ENCODE measurements at regions not wholly inside any gene's neighbourhood (a gene's known extent, or its start where the extent isn't known, plus 50 kb on each side); places are given as distances from the start of the nearest gene placed in this dataset.
A peak's percentile ranks its signal among the peaks of the same experiment; 100 is the strongest.
"Not testable (repeated sequence)": the region's sequence is repeated elsewhere in the genome, so short reads cannot be mapped to it uniquely, and the experiment has no call there.

- DNase-seq (ENCODE audit: low read depth in 2 of 3, low spot score in 2 of 3): no peak
These were observed 1360.8 kb upstream of the C9orf72 start for GRCh38 chr9:28934111-28934510.

DNA sequence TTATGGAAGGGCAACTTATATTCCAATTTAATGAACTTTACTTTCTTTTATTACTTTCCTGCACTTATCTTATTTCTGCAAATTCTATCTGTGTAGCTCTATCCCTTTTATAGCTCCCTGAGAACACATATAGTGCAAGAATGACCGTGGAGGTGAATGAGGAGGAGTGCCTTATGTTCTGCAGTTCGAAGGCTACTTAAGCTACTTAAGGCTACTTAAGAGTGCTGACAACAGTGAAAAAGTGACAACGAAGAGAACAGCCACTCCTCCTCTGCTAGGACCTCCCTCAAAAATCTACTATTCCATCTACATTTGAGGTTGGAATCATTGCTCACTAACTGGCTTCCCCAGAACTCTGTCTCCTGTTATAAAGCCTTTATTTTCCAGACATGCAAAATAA, 1365.7 kb upstream of the C9orf72 start:
- DNase-seq (ENCODE audit: low read depth in 2 of 3, low spot score in 2 of 3): no peak

- no peak for DNase-seq (ENCODE audit: low read depth in 2 of 3, low spot score in 2 of 3)
These were observed 1368.6 kb upstream of the C9orf72 start for GRCh38 chr9:28941856-28942255.

DNA sequence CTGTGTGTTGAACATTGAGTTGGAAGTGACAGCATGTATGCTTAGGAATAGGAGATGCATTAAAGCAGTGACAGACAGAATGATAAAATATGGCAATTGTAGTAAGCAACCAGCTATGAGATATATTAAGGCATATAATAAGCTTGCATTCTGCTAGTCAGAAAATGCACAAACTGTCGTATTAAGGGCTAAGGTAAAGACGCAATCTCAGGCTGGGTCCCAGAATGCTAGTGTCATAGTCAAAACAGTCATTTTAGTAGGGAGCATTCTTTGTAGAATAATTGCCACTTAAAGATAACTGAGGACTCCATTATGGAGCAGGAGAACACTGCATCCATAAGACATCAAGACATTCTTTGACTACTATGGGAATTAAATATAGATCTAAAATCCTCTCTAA, 1369.7 kb upstream of the C9orf72 start:
- DNase-seq (ENCODE audit: low read depth in 2 of 3, low spot score in 2 of 3): no peak

- DNase-seq (ENCODE audit: low read depth in 2 of 3, low spot score in 2 of 3): no peak
These were observed 1373.4 kb upstream of the C9orf72 start for GRCh38 chr9:28946648-28947047.

- no peak for DNase-seq (ENCODE audit: low read depth in 2 of 3, low spot score in 2 of 3)
These were observed 1378.7 kb upstream of the C9orf72 start for GRCh38 chr9:28951945-28952344.

- no peak for DNase-seq (ENCODE audit: low read depth in 2 of 3, low spot score in 2 of 3)
These were observed 1383.0 kb upstream of the C9orf72 start for GRCh38 chr9:28956116-28956880.

- no peak for DNase-seq (ENCODE audit: low read depth in 2 of 3, low spot score in 2 of 3)
These were observed 1387.3 kb upstream of the C9orf72 start for GRCh38 chr9:28960602-28961001.

- DNase-seq (ENCODE audit: low read depth in 2 of 3, low spot score in 2 of 3): no peak
These were observed 1388.3 kb upstream of the C9orf72 start for GRCh38 chr9:28961623-28962022.

DNA sequence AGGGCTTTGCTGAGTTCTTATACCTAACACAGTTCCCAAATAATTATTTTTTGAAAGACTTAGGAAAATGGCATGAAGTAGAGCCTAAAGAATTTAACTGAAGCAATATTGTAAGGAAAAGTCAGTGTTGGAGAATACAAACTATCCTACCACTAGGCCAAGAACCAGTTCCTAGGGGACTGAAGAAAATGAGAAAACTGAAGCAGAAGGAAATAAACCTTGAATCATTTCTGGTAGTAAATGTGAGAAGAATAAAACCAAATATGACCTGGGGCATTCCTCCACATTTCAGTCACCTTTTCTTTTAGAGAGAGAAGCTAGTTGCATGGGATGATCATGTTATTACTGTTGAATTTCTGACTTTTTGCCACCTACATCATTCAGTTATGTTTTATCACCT, 1393.9 kb upstream of the C9orf72 start:
- DNase-seq (ENCODE audit: low read depth in 2 of 3, low spot score in 2 of 3): no peak

DNA sequence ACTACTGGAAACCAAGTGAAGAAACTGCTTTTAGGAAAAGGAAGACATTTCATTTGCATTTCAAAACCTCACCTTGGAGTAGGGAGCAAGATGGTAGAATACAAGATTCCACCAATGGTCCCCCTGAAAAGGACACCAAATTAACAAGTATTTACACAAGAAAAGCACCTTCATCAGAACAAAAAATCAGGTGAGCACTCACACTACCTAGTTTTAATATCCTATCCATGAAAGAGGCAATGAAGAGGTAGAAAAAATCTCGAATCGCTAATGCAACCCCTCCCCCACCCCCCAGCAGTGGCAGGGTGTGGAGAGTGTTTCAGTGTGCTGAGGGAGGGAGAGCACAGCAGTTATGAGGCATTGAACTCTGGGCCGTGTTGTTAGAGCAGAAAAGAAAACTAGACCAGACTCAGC, 1397.0 kb upstream of the C9orf72 start:
- no peak for DNase-seq (ENCODE audit: low read depth in 2 of 3, low spot score in 2 of 3)

- peak in 1 of 3 donors; percentile 18 for DNase-seq (ENCODE audit: low read depth in 2 of 3, low spot score in 2 of 3)
These were observed 1398.6 kb upstream of the C9orf72 start for GRCh38 chr9:28971881-28972280.

- no peak for DNase-seq (ENCODE audit: low read depth in 2 of 3, low spot score in 2 of 3)
These were observed 1403.0 kb upstream of the C9orf72 start for GRCh38 chr9:28976250-28976649.

DNA sequence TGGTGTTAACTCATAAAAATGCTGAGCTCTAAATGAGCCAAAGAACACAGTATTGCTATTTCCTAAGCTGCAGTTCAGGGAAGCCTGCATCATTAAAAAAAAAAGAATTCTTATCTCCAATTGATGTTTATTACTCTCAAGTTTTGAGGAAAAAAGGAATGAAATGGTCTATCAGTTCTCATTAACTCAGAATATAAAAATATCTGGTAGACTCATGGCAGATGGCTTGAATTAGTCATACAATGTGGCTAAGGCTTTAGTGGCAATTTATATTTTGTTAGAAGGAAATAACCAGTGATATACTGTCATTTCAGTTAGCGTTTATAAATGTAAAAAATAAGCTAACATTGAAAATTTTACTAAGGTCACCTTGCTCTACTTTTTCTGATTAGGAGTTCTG, 1403.4 kb upstream of the C9orf72 start:
- no peak for DNase-seq (ENCODE audit: low read depth in 2 of 3, low spot score in 2 of 3)

- DNase-seq (ENCODE audit: low read depth in 2 of 3, low spot score in 2 of 3): no peak
These were observed 1407.8 kb upstream of the C9orf72 start for GRCh38 chr9:28981129-28981528.

DNA sequence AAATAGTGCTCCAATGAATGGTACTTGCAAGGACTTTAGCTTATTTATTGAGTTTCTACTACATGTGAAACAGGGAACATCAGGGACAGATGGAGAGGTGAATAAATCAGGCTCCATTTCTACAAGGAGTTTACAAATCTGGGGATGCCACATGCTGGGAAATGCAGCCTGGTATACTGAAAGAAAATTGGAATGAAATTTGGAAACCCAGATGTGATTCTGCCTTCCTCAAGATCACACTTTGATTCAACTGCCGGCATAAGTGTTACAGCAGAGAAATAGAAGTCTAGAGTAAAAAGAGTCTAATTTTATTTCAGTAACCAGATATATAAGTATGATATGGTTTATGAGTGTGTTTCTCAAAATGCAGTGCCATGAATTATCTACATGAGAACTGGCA, 1408.4 kb upstream of the C9orf72 start:
- no peak for DNase-seq (ENCODE audit: low read depth in 2 of 3, low spot score in 2 of 3)

DNA sequence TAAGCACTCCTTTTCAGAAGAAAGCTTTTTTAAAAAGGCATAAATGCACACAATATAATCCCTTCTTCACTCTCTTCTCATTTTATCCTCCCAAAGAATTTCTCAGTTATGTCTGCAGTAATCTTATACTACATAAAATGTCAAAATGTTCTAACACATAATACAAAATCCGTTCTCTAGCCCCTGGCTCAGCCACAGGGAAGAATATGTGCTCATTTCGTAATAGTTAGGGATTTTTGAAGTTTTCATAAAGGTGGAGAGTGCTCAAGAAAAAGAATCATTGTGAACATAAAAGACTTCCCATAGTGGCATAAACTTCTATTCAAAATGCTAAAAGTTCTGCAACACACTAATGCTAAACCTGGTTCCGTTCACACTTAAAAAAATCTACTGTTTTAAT, 1410.7 kb upstream of the C9orf72 start:
- no peak for DNase-seq (ENCODE audit: low read depth in 2 of 3, low spot score in 2 of 3)

DNA sequence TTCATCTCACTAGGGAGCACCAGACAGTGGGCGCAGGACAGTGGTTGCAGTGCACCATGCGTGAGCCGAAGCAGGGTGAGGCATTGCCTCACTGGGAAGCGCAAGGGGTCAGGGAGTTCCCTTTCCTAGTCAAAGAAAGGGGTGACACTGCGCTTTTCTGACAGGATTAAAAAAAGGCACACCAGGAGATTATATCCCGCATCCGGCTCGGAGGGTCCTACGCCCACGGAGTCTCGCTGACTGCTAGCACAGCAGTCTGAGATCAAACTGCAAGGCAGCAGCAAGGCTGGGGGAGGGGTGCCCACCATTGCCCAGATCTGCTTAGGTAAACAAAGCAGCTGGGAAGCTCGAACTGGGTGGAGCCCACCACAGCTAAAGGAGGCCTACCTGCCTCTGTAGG, 1416.7 kb upstream of the C9orf72 start:
- not testable (repeated sequence) for DNase-seq (ENCODE audit: low read depth in 2 of 3, low spot score in 2 of 3)

- no peak for DNase-seq (ENCODE audit: low read depth in 2 of 3, low spot score in 2 of 3)
These were observed 1425.8 kb upstream of the C9orf72 start for GRCh38 chr9:28999057-28999456.

DNA sequence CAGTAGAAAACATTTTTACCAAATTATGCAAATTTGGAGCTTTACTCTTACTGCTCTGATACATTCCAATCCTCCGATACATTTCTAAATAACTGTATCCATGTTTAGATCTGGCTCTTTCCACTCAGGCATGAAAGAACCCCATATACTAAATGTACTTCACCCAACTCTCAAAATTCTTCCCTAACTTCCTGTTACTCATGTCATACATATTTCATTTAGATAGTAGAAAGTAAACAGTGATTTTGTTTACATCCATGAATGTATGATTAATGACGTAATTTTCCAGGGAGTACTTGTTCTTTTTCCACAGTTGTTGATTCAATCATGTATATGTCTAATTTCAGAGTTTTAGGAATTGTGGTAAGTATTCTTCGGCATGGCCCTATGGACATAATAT, 1426.5 kb upstream of the C9orf72 start:
- DNase-seq (ENCODE audit: low read depth in 2 of 3, low spot score in 2 of 3): no peak

DNA sequence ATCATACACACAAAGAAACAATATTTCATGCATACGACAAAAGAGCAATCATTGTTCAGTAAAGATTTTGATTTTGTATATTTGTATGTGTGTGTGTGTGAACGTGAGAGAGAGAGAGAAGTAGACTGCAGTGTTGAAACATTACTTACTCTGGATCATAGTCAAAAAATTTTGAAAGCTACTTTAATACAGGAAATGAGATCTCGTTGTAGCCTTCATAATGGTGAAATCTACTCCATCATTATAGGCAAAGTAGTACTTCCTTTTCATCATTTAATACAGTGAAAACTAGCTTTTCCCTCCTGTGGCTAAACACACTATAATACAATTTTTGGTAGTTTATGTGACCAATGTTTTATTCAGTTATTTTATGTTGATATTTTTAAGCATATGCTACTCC, 1427.7 kb upstream of the C9orf72 start:
- no peak for DNase-seq (ENCODE audit: low read depth in 2 of 3, low spot score in 2 of 3)

DNA sequence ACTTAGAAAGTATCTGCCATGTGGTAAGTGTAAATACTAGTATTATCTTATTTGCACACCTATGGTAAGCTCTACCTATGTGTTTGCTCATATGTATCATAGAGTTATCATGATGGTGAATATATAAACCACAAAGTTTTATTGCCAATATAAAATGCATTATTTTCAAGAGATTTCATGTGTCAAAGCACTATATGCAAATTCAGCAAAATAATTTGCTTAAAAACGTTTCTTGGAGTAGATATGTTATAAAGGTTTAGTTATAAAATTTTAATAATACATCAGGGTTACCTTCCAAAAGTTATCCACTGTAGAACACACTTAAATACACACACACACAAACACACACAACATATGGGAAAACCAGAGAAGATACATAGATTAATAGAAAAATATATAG, 1431.7 kb upstream of the C9orf72 start:
- DNase-seq (ENCODE audit: low read depth in 2 of 3, low spot score in 2 of 3): no peak

- no peak for DNase-seq (ENCODE audit: low read depth in 2 of 3, low spot score in 2 of 3)
These were observed 1433.3 kb upstream of the C9orf72 start for GRCh38 chr9:29006628-29007027.

All from hematopoietic multipotent progenitor cell (in vitro differentiated cells).